GM19455 (cell line): ENCODE measurements at regions not wholly inside any gene's neighbourhood (a gene's known extent, or its start where the extent isn't known, plus 50 kb on each side); places are given as distances from the start of the nearest gene placed in this dataset.
"Not testable (repeated sequence)": the region's sequence is repeated elsewhere in the genome, so short reads cannot be mapped to it uniquely, and the experiment has no call there.

Experiments used
- ATAC-seq: cut with Tn5 transposase; IDR thresholded peaks from one replicate; pipeline ENCODE4 v1.9.1; 2021; ENCODE audit not compliant: unreplicated experiment

DNA sequence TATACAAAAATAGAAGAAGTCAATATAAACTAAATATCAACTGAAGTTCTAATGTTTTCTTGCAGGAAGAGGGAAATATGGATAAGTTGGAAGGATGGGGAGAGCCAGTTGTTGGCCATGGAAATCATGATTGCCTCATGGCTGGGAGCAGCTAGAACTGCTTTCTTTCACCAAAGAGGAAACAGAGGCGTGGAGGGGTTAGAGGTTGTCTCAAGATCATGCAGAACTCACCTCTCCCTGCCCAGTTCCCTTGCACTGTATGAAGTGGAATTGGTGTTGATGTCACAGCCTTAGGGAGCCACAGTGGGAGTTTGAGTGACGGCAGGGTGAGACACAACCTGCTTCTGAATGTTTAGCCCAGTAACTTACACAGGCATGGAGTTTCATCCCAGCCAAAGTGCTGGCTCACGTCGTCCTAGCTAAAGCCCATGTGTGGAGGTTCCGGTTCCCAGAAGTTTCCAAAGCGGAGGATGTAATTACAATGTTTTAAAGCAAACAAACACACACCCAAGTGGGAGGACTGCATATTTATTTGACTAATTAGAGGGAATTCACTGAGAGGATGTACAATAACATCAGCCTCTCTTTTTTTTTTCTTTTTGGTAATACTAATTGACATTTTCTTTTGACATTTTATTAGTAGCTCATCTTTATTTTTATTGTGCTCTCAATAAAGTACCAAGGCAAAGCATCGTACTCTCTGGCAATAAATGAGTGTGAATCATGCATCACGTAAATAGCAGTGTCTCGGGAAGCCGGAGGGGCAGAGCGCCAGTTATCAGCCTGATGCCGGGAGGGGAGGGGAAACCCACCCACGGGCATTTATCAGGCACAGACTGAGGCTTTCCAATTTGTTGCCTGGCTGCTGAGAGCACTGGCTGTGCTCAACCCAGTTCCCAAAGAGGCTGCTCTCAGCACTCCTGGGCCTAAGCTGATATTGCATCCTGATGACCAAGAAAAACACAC lies 118.7 kb upstream of the CDH5 start:
- no peak for ATAC-seq

DNA sequence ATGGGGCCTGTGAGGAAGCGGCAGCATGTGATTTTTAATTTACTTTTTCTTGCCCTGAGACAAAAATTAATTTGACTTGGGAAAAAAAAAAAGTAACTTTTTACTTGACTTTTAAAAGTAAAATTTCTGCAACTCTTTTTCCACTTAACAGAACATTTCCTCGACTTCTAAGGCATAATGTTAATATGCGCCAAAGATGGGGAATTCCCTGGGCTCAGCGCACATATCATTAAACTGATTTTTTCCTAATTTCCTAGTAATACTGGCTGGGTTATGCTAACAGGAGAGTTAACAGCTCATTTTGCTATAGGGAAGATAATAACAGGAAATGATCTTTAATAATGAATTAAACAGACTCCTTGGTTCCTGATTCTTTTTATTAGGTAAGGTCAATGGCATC lies 120.6 kb upstream of the CDH5 start:
- no peak for ATAC-seq

DNA sequence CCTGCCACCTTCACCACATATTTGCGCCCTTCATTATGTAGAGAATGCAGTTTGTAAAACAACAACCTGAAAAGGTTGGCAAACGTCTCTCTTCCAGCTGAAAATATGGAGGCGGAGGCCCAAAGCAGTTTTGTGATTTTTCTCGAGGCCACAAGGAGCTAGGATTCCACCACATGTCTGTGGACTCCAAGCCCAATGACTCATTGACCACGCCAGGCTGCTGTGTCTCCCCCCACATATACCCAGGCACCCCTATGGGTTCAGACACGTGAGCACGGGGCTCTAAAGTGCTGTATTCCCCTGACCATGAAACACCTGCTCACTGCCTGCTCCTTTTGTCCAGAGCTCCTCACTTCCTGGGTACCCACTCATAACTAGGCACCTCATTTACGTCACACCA lies 121.4 kb upstream of the CDH5 start:
- ATAC-seq, result no peak

DNA sequence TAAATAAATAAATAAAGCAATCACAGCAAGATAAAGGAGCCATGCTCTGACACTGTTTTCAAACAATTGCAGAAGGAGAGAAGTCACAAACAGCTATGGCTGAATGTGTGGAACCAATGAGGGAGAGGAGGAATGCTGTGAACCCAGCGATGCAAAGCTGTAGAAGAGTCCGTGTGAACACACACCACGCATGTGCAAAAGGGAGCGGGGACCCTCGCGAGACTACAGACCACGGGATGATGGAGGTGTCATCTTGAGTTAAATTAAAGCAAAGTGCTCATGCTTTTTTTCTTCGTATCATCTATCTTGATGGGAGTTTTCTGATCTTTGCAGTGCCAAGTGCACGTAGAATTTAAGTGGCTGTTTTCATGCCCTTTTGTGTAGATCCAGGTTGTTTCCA lies 123.8 kb upstream of the CDH5 start:
- no peak for ATAC-seq

DNA sequence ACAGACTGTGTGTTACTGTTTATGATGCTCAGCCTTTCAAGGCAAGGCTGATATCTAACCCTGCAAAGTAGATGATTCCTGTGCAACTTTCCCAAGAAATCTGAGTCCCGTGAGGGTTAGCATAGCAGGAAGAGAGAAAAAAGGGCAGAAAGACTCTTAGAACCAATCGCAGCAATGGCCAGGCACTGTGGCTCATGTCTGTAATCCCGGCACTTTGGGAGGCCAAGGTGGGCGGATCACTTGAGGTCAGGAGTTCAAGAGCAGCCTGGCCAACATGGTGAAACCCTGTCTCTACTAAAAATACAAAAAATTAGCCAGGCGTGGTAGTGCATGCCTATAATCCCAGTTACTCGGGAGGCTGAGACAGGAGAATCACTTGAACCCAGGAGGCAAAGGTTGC lies 124.3 kb upstream of the CDH5 start:
- not testable (repeated sequence) for ATAC-seq

DNA sequence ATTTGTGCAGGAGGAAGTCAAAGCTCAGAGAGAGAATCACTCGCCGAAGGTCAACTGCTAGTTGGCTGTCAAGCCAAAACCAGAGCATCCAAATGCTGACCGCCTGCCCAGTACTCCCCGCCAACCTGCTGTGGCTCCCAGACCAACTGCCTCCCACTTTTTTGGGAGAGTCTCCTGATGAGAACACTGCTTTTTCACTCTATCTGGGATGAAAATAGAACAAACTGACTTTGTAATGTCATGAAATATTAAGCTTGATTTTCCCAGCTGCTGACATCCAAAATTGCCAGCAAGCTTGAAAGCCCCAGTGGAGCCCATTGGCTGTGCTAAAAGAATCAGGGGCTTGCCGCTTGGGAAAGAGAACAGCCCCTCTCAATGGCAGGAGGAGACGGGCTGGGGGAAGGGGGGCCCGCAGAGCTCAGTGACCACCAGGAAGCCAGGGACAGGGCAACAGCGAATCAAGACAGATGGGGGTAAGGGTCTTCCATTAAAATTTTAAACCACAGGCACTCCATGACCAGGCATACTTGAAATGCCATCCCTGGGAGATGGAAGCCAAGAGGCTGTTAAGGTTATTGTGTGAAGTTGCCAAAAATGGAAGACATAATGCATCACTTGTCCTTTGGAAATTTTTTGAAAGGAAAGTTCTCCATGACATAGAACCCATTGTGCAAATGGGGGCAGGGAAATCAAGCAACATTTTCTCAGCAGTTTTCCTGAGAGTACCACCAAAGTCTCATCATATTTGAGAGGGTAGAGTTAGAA lies 125.7 kb upstream of the CDH5 start:
- no peak for ATAC-seq

DNA sequence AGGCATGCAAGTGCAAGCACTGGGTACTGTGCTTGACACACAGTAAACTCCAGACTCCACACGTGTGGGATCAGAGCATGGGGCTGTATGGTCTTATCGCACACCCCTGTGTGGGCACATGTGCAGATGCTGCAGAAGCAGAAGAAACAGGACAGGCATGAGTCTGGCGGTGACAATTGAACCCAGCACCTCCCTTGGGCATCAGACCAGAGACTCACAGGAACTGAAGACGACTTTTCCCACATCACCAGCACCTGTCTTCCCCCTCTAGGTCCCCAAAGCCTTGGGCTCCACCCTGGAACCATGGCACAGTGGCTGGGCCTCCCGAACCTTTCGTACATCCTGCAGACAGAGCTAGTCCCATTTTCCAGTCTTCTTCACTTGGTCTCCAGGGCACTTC lies 126.4 kb upstream of the CDH5 start:
- ATAC-seq, result no peak

DNA sequence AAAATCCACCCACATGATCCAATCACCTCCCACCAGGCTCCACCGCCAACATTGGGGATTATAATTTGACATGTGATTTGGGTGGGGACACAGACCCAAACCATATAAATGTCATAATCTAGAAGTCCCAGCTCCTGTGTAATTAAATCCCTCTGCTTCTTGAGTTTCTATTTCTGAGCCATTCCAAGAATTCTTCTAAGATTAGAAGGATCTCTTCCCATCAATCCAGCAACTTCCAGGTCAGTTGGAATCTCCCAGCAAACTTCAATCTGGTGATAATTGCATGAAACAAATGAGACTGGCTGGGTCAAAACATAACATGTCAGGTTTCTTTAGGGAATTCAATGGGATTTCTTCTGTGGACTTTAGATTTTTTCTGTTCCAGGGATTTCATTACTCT lies 127.8 kb upstream of the CDH5 start:
- no peak for ATAC-seq

DNA sequence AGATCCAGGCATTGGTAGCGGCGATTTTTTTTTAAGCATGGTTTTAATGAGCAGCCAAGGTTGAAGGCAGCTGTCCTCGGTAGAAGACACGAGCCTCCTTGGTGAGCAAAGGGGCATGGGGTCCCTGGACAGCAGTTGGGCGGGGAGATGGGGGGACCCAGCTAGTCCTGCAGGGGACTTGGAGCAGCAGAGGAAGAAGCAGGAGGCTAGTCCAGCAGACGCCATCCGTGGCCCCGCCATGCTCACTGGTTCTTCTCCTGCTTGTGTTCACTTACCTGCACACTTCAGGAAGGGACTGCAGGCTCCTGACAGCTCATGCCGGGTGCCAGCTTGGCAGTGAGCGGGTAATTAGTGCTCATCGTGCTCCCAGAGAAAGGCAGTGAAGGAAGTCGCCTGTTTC lies 130.2 kb upstream of the CDH5 start:
- no peak for ATAC-seq

DNA sequence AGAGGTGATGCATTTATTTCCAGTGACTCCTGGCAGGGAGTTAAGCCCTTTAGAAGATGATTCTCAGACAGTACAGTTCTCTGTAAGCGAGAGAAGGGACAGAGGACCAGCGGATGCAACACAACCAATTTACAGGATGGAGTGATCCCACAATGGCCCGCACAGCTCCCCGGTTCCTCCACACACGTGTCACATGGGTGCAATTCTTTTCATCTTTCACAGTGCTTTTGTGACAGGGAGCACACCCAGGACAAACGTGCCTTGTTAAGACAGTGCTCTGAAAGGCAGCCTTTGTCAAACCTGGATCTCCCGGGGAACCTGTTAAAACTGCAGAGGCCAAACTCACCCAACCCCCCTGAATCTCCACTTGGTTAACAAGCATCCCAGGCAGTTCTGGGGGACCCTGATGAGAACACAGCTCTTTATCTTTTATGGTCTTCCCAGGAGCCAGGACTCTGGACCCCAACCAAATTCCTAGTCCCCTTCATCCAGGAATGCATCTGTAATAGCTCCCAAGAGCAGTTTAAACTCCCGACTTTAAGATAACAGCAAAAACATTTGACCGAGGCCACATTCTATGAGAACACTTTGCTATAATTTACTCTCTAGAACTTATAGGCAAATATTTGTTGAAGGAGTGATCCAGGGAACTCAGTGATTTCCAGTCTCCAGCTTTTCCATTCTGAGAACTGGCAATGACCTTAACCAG lies 134.9 kb upstream of the CDH5 start:
- no peak for ATAC-seq

DNA sequence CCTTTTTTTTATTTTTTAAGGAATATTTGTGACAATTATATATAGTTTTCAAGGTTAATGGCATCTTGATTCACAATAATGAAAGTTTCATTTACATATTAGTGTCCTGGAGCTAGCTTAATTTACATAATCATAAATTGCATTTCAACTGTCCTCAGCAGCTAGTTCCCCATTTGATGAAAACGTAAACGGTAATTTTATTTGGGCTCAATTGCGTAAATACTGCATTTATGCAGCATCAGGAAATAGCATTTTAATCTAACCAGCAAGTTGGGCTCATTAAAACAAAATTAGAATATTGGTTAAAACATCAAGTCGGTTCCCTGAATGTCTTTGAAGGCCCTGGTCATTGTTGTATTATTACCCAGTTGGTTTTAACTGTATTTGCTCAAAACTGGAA lies 136.8 kb upstream of the CDH5 start:
- ATAC-seq, result no peak

DNA sequence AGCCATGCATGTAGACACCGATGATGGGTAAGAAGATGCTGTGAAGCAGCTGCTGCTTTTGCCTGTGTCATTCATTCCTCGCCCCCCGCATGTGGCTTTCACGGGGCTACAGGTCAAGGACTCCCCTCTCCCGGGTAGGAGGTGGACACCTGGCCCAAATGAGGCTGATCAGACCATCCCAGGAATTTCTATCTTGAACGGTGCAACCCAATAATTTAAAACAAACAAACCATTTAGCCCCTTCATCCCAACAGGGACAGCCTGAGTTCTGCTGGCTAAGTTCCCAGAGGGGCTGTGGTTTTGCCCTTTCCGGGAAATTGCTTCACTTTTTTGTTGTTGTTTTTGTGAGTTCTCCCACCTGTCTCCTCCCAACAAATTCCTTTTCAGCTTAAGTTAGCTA lies 137.7 kb upstream of the CDH5 start:
- ATAC-seq, result no peak

DNA sequence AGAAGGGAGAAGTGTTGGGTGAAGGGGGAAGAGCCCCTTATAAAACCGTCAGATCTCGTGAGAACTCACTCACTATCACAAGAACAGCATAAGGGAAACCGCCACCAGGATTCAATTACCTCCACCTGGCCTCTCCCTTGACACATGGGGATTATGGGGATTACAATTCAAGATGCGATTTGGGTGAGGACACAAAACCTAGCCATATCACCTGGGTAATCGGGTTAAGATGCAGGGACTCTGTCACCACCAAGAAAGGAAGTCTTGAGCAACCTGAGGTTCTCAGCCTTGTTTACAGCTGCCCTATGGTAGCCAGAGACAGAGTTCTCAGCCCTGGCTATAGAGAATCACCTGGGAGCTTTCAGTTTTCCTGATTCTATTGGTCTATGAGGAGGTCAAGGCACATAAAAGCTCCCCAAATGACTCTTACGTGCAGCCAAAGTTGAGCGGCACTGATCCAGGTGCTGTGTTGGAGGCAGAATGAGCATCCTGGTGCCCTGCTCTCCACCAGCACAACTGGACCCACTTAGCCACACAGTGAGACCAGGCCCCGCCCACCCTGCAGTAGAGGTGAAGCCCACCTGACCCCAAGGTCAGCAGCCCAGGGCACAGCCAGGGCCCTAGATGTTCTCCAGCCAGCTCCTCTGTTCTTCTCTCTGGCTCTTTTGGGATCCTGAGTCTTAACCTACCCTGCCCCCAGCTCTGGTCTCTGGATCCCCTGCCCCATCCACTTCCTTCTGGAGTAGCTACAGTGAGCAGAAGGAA lies 138.5 kb upstream of the CDH5 start:
- ATAC-seq, result no peak

DNA sequence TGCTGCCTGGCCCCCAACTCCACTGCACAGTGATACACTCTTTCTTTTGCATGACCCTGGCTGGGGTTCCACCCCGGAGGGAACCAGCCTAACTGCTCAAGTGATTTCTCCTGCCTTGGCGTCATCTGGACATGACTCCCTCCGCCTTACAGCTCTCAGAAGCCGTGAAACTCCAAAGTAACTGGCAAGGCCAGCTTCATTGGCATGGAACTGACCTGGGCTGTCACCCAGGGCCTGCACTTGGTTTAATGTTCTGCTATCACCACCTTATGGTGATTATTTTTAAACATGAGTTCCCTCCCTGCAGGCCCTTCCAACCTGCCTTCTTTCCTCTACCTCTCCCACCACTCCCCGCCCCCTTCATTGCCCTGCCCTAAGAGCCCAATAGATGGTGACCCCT lies 139.7 kb upstream of the CDH5 start:
- no peak for ATAC-seq

DNA sequence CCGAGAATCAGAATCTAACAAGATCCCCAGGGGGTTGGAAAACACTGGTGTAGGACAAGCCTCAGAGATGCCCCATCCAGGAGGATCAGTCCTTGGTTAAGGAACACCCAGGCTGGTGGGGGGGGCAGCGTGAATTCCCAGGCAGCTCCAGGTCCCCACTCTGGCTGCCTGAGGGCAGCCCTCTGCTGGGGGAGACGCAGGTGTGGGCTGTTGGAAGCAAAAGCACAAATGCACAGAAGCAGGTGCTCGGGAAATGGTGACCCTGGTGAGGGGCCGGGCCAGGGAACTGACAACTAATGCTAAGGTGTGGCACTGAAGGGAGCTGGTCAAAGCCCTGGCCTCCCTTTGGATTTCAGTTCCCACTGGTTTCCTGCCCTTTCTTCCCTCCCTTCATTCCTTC lies 140.8 kb upstream of the CDH5 start:
- no peak for ATAC-seq

DNA sequence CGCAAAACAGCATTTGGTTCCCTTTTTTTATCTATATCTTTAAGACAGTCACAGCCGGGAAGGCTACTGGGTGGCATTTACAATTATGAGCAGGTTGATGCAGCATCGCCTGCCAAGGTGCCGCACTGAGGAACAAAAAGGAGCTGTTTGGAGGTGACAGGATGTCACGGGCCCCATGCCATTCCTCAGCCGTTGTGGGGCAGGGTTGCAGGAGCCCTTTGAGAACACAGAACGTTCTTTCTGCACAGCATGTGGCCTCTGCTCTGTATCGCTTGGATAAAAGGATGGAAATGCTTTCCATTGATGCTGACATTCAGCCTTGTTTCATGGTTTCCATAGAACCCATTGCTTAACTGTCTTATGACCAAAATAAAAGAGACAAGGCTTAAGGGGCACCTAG lies 141.9 kb upstream of the CDH5 start:
- ATAC-seq, result no peak

DNA sequence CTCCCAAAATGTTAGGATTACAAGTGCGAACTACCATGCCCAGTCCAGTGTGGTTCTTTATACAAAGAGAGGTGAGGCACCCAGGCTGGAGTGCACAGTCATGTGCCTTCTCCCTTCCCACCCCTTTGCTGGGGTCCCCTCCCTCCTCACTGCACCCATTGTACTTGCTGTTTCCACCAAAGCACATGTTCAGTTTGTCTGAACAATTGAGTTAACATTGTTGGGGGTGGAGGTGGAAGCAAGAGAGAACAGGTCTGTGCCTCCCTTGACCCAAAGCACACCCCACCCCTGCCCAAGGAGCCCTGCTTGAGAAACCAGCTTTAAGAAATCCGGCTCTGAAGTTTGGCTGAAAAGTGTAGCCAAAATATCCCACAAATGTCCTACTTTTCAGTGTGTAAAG lies 142.3 kb upstream of the CDH5 start:
- ATAC-seq, result no peak

DNA sequence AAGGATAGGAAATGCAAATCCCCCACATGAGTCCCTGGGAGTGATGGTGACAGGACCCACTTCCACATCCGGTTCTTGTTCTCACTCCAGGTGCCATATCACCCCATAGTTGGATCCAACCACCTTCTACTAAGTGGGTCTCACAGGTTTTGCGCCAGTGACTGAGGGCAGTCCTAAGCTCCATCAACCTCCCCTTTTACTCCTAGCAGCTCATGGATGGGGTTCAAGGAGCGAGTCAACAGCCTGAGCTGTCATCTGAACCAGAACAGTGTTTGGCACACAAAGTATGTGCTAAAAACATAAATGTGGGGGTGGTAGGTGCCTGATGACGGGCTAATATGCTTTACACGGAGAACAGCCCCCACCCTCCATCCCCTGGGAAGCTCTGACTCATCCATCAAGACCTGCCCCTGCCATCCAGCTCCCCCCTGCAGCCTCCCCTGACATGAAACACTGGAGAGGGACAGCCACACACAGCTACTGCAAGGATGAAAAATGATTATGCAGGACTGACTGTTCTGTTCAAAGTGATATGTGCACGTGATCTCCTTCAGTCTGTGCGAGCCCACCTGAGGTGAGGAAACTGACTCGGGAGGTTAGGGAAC lies 143.2 kb upstream of the CDH5 start:
- ATAC-seq, result no peak

DNA sequence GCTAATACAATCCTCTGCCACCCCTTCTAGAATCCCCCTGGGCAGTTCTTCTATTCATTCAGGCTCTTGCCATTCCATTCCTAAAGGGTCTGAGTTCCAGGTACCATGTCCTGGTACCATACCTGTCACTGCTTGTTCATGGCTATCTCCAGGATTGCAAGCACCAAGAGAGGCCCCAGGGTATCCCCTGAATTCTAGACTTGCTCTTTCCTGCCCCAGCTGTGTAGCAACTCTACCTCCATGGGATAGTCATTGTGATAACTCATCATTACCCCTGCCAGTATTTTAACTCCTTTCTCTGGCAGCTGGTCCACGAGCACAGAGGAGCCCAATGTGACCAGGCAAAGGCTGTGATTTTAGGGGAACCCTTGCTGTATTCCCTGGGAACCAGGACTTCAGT lies 143.7 kb upstream of the CDH5 start:
- ATAC-seq, result no peak

DNA sequence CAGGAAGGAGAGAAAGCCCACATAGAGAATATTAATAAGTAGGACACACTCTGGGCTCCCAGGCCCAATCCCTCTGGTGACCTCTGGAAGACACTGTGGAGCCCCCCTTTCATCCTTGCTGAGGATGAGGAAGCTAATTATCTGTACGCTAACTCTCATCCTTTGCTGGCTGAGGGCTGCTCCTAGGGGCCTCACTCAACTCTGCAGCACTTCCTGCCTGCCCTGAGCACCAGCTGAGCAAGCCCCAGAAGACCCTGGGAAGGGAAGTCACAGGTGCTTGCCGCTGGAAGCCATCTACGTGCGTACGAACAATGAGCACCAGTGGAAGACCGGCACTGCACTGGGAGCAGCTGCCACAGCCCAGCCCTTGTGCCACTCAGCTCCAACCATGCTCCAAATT lies 145.8 kb upstream of the CDH5 start:
- no peak for ATAC-seq

DNA sequence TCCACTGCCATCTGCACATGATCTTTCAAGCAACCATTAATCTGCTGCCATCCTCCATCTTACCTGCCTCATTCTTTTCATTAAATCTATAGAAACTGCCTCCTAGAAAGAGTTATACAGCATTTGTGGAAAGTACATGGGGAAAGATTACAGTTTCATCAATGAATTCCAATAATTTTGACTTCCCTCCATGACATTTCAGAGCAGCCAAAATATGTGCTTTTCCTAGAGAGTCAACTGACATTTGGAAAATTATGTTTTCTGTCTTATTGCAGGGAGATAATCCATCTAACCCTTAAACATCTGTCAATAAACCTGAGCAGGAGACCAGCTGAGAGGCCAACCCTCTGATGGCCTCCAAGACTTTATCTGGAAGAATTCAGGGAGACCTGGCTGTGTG lies 147.0 kb upstream of the CDH5 start:
- no peak for ATAC-seq
